Hepatocyte (in vitro differentiated cells): ENCODE measurements at regions not wholly inside any gene's neighbourhood (a gene's known extent, or its start where the extent isn't known, plus 50 kb on each side); places are given as distances from the start of the nearest gene placed in this dataset.

Source experiments
- CTCF ChIP-seq: fragments of 200-600 bp; sonication (generic); IDR thresholded peaks from 2 replicates; pipeline ENCODE4 v1.5.1; 2016; ENCODE audit warnings: antibody characterized with exemption, mild to moderate bottlenecking; ENCODE audit not compliant: poor library complexity
- EZH2 ChIP-seq: fragments of 200-600 bp; sonication (generic); IDR thresholded peaks from 2 replicates; pipeline ENCODE4 v1.6.1; 2016; ENCODE audit warnings: antibody characterized with exemption, mild to moderate bottlenecking, borderline replicate concordance
- EZH2phosphoT487 ChIP-seq: fragments of 200-600 bp; sonication (generic); IDR thresholded peaks from one replicate; pipeline ENCODE4 v1.6.1; 2018; ENCODE audit warnings: antibody characterized with exemption, mild to moderate bottlenecking, low read depth, moderate library complexity; ENCODE audit not compliant: unreplicated experiment, severe bottlenecking

DNA sequence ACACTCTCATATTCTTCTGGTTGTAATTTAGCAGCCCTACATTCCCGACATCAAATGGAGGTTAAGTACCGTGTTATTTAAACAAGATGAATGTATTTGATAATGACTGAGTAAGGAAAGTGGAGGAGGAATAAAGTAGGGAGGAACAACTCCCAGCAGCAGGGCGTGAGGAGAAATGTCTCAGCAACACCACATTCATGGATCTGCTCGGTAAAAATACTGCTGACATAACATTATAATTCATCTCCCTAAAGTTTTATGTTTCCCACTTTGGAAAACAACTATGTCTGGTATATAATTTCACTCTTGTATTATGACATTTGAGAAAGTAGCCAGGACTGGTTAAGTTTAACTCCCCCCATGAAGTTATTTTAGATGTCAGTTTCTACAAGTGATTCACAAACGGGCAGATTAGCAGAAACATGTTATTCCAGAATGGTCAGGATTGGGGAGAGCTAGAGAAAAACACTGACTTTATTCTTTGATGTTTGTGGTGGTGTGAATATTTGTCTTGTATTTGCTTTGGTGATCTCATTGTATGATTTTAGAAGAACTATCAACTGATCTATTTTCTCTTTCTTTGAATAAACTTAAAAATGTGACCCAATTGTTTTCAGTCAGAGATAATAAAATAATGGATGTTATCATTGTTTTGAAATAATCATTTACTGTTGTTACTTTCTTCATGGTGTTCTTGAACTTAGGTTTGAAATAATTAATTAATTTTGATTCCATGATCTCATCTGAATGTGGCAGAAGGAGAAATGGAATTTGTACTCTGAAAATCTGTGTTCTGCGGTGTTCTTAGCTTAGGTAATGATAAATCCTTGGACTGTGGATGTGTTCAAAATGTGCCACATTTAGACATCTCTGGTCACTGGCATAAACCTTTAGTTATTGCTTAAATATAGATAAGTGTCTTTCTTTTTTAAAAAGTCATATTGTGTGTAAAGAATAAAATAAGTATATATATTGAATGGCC lies 303.6 kb upstream of the ZNF608 start:
- TF ChIP-seq EZH2phosphoT487 (no peak), CTCF (no peak), EZH2 (no peak)
